Left renal pelvis (tissue), 4 donors: ENCODE measurements at regions not wholly inside any gene's neighbourhood (a gene's known extent, or its start where the extent isn't known, plus 50 kb on each side); places are given as distances from the start of the nearest gene placed in this dataset.

Source experiments
- DNase-seq, 4 donors: peaks; one replicate each; pipeline ENCODE4 v3.0.0-alpha.2; 2013; ENCODE audit warnings: low read depth in 4 of 4, low spot score in 3 of 4

DNA sequence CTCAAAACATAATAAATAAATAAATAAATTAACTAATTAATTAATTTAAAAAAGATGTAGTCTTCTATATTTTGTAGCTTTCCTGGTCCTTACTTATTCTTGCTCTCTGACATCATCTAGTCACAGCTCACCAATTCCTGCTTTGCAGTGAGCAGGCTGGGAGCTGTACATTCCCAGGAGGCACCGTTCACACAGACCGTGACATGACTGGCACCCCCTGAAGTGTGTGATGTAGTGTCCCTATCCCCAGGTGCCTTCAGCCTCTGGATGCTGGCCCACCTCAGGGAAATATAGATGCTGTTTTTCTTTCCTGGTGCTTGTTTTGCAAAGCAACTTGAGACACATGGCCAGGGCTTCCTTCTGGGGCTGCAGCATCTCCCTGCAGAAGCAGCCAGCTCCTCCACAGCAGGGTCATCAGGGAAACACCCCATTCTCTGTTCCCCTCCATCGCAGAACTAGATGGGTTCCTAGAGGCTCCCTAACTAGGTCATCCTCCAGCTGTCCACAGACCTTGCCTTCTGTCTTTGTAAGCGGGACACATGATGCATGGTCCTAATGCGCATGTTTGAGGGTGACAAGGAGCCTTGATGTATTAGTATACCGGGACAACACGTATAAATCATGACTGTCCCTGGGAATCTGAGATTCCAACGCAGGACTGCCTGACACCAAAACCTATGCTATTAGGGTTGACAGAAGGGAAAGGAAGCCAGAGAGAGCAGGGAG lies 76.4 kb downstream of the RHOB start:
- no peak for DNase-seq

DNA sequence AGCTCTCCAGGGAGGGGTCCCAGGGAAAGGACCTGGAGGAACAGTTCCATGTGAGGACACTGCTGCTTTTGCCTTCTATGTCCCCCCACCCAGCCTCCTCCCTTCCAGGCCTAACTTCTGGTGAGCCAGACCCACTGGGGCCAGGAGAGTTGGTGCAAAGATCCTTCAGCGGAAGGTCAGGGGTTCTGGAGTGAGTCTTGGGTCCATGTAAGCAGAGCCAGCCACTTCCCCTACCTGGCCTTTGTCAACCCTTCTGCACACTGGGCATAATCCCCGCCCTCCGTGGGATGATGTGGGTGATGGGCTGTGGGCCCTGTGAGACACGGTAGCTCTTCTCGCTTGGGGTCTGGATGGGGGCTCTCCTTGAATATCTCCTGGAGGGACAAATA lies 76.9 kb downstream of the RHOB start:
- DNase-seq: no peak

DNA sequence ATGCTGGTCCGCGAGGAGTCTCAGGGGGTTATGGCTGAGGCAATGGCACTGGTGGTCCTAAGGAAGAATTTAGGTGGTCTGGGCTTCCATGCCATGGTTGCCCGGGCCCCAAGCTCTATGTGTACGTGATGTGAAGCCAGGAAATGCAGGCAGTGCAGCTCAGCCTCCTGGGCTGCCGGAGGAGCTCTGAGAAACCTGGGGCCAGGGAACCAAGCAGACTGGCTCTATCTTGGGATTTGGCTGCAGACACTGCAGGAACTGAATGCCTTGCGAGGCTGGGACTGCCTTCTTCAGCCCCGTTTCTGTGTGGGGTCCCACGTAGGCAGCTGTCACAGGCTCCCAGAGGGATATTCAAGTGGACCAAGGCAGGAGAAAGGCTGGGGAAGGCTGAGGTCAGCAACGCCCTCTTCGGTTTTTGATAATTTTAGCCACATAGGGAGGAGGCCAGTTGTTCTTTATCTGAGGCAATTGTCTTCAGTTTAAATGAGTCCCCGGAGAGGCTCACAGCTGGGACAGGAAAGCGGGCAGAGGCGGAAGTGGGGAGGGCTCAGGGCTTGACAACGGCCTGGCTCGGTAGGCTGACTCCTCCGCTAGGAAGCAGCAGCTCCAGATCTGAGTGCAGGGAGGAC lies 77.7 kb downstream of the RHOB start:
- no peak for DNase-seq

DNA sequence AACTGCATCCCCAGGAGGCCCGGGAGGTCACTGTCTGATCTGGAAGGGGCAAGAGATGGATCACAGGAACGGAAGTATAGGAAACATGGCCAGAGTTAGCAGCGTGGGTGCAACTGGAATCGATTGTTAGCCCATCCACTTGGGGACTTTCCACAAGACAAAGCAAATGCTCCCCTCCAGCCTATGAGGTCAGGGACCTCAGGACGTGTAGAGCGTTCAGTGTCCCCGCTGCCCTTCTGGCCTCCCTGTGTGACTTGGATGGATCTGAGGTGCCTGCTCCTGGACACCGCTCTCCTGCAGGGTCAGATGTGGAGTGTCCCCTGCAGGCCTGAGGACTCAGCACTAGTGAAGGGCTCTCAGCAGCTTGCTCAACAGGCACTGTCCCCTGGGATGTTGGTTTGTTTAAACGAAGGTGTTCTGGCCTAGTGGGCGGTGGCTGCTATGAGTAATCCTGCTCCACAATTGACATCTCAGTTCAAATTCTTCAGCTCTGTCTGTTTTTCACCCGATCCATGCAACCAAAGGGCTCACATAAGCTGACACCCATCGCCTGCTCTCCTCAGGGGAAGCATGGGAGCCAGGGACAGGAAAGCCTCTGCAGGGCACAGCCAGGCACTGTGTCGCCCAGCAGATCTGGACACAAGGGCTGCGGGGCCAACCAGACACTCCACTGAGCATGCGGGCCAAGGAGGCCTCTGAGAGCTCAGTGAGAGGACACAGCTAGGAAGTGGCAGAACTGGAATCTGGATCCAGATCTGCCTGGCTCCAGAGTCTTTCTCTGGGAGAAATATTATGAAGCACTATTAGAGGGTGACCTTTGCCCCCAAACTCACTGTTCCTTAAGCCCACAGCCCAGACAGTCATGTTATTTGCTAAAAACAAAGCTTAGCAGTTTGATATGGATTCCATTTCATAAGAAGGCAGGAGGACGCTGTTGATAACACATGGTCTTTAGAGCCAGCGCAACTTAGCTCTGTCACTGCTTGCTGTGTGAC lies 78.5 kb downstream of the RHOB start:
- no peak for DNase-seq

DNA sequence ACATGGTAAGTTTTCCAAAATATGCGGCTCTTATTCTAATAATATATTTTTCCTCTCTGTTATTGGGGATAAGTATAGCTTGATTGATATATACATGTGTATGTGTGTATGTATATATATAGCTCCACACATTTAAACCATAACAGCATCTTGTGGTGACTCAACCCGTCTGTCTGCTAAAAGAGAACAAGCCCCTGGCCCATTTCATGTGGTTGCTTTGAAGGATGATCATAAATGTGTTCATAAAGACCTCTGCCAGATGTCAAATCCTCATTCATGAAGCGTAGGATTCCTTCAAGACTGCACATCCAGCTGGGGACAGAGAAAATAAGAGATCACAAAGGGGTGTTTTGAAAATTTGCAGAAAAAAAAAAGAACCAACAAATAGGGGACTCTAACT lies 79.3 kb downstream of the RHOB start:
- DNase-seq: no peak

DNA sequence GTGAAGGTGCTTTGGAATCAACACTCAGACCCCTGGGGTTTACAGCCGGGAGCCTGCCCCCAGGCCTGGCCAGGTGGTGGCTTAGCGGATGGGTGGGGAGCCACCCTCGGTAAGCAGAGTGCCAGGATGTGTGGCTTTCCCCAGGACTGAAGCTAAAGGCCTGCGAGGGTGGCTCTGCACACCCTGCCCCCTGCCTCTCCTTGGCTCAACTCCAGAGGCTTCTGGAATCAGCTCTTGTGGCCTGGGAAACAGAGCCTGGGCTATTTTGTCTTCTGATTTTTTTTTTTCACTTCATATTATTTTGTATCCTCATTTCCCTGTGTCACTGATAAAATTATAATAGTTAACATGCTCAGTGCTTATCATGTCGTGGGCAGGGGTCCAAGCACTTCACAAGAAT lies 79.8 kb downstream of the RHOB start:
- DNase-seq: no peak

DNA sequence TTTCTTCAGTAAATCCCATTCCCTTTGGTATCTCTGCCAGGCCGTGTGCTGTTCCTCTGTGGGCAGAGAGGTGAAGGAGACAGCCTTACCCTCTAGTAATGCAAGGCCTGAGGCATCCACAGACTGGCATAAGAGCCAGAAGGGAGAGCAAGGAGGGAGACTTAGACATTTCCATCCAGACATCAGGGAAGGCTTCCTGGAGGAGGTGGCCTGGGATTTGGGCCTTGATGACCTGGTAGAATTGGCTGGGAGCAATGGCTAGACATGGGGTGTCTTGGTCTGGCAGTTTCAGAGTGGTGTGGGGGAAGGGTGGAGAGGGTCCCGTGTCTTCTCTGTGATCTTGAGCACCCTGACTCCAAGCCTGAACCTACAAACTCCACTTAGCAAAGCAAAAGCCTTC lies 81.8 kb downstream of the RHOB start:
- DNase-seq: no peak

DNA sequence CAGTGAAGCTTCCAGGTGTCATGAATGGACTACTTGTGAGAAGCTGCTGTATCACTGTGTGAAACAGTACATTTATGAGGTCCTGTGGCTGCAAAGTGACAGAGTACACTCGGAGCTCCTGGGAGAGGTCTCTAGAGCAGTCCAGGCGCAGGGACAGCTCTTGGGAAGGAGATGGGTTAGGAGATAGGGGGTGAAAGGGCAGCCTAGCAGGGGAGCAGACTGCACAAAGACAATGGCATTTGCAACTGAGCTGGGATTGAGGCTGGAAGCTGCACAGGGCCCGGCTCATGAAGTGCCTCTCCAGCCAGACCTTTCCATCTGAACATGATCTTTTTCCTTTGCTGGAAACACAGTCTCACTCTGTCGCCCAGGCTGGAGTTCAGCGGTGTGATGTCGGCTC lies 83.6 kb downstream of the RHOB start:
- DNase-seq: no peak

DNA sequence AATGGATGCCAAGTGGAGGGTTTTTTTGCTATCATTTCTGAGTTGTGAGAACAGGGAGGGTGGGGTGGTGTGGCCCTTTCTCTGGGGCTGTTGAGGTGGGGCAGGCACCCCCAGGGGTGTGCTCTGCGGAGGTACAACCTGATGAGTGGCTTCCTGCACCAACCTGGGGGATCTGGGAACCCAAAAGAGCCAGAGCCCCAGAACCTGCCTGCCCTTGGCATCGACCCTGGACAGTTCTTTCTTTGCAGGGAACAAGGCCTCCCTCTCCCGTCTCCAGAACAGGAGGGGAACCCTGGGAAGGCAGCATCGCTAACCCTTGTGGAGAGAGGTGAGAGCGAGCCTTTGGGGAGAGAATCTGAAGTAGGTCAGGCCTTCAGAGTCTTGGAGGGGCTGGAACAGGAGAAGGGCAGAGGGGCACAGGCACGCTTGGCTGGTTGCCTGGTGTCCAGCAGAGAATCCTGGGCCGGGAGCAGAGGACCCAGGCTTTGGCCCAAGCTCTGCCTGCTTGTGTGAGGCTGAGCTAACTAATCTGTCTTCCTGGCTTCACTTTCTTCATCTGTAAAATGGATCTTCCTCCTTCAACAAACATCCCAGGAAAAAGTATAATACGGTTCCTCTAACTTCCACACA lies 84.9 kb downstream of the RHOB start:
- DNase-seq: no peak

DNA sequence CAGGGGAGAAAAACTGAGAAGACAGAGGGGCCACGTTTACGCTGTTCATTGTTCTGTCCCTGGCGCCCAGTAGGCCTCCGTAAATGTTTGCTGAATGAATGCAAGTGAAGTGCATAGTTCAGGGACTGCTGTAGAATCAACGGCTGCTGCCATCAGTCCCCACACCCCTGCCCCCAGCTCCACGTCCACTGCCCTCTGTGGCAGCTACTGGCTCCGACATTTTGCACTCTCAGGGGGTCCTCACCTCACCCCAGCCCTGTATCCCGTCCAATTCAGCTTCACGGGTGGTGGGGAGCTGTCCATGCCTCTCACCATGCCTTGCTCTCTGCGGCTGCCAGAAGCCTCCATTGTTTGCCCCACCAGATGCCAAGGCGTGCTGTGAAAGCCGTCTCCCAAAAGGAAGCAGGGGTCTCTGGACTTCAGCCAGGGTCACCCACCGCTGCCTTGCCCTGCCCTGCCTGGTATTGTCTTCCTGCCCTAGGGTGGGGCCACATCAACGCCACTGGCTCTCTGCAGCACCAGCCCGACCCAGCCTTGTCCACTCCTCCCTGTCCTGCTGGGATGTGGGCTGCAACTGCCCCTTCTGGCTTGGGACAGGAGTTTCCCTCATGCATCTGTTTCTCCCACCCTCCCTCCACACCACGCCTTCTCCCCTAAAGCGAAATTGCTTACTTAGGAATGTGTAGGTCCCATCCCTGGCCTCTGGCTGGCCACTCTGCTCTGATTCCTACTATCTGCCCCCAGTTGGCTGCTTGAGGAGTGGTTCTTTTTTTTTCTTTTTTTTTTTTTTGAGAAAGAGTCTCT lies 86.0 kb downstream of the RHOB start:
- no peak for DNase-seq

DNA sequence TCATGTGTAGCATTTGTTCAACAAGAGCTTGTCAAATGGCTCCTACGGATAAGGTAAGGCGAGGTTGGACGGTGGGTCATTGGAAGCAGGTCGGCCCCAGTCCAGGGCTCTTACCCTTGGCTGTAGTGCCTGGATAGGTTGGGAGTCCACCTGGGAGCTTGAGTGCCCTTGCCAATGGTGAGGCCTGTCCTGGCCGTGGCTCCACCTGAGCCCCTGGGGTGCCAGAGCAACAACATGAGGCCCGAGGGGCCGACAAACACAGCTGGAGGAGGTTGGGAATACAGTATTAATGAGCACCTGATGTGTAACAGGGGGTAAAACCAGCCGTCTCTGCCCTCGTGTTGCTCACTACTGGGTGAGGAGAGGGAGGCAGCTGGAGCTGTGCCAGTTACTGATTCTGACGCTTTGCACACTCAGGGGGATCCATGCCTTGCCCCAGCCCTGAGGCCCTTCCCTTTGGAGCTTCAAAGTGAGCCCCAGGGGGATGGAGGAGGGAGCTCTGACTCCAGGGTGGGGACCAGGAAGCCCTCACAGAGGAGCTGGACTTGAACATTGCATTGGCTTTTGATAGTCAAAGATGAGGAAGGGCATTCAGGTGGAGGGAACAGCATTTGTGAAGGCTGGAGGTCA lies 87.2 kb downstream of the RHOB start:
- DNase-seq: no peak

DNA sequence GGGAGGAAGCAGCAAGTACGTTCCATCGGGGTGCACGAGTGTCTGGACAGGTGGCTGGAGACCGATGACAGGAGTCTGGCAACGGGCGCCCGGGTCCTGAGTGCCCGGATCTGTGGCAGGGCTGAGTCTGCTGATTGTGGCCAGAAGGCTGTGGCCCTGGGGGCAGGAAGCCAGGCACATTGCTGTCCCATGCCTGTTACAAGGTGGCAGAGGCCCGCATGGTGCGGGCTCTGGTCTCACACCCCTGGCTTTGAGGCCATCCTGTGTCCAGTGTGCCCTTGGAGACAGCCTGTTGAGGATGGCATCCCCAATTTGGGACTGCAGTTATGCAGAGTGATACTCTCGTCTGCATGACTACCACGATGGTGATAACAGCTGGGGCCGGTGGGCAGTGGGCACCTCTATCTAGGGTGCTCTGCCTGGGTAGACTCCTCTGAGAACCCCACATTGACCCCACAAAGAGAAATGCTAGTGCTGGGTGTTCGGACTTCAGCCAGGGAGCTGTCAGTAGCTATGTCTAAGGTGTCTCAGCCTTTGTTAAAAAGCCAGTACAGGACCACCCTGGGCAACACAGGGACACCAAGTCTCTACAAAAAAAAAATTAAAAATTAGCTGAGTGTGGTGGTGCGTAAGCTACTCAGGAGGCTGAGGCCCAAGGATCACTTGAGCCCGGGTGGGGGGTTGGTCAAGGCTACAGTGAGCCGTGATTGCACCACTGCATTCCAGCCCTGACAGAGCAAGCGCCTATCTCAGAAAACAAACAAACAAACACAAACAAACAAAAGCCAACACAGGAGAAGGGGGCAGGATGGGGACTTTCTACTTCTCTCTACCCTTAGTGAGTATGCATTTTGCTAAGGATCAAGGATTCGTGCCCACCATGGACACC lies 88.3 kb downstream of the RHOB start:
- DNase-seq: no peak

DNA sequence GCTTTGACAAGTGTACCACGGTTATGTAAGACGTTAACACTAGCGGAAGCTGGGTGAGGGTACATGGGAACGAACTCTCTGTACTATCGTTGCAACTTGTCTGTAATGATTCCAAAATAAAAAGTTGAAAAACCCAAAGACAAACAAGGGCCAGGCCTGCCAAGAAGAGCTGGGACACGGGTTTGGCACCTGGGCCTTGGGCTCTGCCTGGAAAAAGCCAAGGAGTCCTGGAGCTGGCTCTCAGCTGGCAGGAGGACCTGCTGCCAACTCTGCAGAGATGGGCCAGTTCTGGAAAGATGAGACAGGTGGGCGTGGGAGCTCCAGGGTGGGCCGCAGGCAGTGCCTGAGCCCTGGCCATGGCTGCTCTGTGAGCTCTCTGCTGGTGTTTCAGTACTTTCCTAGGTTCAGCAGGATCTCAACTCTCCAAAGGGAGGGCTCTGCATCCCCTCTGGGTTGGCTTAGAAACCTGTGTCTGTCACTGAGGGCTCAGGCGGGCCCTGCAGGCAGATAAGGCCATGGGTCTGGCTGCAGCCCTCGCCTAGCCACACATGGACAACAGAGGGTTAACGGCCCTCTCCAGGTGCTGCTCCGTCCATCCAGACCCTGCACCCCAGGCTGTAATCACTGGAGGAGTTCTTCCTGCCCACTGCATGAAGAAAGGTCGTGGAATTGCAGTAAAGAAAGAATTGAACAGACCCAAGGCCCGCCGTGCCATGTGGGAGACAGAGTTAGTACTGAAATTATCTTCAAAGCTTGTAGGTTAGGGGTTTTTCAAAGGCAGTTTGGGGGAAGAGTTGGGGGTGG lies 89.9 kb downstream of the RHOB start:
- DNase-seq: no peak

DNA sequence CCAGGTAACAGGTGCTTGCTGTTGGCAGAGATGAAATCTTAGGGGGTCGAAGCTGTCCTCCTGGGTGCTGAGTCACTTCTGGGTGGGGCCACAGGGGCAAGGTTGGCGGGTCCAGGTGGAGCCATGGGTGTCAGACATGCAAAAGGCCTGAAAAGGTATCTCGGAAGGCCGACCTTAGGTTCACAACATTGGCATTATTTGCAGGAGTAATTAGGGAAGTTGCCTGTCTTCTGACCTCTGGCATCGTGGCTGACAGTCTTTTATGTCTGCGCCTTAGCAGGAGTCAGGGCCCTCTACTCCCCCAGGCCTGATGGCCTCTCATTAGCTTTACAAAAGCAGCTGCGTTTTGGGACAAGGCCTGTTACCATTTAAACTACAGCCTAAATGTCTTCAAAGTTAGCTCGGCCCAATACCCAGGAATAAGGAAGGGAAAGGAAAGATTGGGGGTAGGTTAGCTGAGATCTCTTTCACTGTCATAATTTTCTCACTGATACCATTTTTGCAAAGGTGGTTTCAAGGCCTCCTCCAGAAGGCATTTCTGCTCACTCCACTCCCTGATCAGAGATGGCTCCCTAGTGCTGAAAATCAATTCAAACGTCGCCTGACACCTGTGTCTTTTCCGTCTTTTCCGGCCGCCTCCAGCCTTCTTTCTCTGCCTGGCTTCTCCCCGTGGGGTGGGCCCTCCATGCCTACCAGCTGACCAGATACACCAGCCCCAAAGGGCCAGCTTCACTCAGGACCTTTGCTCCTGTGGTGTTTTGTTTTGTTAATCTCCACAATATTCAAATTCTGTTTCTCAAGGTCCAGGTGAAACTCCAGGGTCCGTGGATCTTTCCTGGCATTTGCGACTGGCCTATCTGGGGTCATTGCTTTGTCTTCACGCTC lies 90.8 kb downstream of the RHOB start:
- DNase-seq: no peak

DNA sequence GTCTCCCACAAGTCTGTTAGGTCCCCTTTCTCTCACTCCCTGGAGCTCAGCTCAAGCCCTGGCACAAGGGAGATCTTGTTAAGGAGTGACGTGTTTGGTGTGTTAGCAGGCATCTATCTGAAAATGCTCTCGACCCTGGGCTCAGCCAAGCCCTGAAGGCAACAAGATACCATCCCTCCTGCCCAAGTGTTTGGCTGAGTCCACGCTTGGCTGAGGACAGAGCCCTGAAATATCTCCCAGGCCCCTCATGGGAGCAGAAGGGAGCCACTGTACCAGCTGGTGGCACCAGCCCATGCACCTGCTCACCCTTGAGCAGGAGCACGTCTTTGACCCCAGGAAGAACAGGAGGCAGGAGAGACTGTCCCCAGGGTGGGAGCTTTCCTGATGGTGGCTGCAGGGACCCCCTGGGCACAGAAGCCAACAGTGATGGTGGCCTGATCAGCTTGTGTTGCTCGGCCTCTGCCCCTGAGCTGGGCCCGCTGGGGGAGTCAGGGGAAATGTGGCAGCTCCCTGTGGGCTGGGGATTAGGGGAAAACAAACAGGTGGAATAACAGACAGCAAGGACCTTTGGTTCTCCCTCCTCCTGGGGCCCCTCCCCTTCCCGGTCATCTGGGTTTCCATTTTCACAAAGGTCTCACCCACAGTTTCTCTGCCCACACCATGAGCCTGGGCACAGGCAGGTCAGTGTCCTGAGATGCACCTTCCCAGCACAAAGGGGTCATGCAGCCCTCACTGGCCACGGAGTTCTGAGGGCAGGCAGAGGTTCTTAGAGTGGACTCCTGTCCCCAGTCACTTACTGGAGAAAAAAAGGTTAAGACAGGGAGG lies 91.6 kb downstream of the RHOB start:
- no peak for DNase-seq

DNA sequence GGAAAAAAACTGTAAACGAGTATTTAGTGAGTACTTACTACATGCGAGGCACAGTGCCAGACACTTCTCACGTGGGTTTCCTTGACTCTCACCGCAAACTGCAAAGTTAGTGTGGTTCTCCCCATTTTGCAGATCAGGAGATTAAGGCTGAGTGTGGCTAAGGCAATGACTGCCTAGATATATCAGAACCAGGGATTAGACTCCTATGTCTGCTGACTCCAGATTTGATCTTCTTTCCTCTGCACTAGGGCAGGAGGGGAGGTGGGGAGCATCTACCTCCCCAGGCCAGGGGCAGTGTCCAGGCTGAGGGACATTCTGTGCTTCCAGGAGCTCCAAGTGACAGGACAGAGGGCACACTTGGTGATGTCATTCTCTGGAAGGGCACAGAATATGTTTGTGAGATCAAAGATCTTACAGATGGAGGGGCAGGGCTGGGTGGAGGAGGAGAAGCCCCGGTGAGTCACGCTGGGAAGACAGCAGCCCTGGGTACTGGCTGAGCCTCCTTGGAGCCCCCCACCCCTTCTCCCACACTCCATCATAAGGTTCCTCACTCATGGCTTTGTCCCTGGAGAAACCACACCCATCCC lies 92.4 kb downstream of the RHOB start:
- DNase-seq: no peak
